IPS DF 19.7 (cell line): ENCODE measurements at regions not wholly inside any gene's neighbourhood (a gene's known extent, or its start where the extent isn't known, plus 50 kb on each side); places are given as distances from the start of the nearest gene placed in this dataset.
"Not testable (repeated sequence)": the region's sequence is repeated elsewhere in the genome, so short reads cannot be mapped to it uniquely, and the experiment has no call there.

Experiments used
- DNase-seq: peaks from one replicate; pipeline ENCODE4 v3.0.0-alpha.2; 2013; ENCODE audit warnings: low read depth, low spot score

GRCh38 chr1:109857702-109858101 is 52.9 kb upstream of the CSF1 start:
- DNase-seq: not testable (repeated sequence)

DNA sequence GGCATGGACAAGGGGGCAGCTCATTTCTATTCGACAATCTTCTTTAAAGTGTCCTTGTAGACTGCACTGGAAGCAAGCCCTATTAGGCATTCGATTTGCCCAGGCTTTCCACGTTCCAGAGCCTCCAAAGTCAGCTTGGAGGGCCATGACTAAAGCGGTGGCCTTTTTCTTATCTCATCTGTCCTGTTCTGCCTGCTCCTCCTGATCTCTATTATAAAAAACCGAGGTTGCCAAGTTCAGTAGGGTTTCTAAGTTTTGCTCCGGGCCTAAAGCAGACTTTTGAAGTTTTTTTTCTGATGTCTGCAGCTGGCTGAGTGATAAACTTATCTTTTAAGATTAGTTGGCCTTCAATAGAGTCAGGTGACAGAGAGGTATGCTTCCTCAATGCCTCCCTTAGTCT is 54.7 kb upstream of the CSF1 start:
- not testable (repeated sequence) for DNase-seq

- not testable (repeated sequence) for DNase-seq
Observed at GRCh38 chr1:109853972-109854371, 56.7 kb upstream of the CSF1 start.

- DNase-seq: not testable (repeated sequence)
Observed at GRCh38 chr1:109852221-109853015, 58.2 kb upstream of the CSF1 start.

- no peak for DNase-seq
Observed at GRCh38 chr1:109850827-109851226, 59.8 kb upstream of the CSF1 start.

- DNase-seq: no peak
Observed at GRCh38 chr1:109850194-109850593, 60.5 kb upstream of the CSF1 start.

DNA sequence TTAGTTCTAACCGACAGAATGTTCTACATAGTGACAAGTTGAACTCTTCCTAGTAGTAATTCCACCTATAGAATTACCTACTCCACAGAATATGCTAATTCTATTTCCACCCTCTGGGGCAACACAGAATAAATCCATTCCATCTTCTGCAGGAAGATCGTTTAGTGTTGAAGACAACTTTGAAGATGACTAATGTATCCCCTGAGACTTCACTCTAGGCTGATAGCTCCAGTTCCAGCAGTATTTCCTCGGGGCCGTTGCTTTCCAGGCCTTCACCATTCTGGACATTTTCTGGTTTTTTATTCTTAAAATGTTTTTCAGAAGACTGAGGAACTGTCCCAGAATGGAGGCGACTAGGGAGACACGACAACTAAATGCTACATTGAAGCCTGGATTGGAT is 61.0 kb upstream of the CSF1 start:
- DNase-seq: no peak

DNA sequence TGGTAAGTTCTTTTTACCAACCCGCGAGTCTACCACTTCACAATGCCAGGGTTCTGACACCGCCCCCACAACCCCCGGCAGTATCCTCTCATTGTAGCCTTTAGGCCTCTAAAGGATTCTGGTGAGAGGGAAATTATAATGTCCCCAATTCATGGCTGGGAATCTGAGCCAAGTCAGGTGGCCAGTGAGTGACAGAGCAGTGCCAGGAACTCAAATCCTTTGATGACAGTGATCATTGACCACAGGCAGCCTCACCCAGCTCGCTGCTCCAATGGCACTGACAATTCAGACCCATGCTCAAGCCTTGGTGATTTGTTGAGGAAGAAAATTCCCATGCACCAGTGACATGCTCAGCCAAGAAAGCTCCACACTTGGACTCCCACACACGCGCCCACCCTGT is 63.4 kb upstream of the CSF1 start:
- DNase-seq: no peak

DNA sequence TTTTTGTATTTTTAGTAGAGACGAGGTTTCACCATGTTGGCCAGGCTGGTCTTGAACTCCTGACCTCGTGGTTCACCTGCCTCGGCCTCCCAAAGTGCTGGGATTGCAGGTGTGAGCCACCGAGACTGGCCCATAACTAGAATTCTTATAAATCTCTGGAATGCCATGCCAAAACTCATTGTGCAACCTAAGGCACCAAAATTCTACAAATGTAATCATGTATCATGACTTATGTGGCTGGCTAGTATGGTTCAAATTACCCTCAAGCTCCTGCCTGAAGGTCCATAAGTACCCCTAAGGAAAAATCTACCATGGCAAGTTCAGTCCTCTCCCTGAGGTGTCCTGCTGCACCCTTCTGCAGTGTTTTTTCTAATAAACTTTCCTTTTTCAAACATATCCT is 63.8 kb upstream of the CSF1 start:
- no peak for DNase-seq

GRCh38 chr1:109846162-109846561 is 64.5 kb upstream of the CSF1 start:
- no peak for DNase-seq

- DNase-seq: no peak
Observed at GRCh38 chr1:109845658-109846057, 65.0 kb upstream of the CSF1 start.

GRCh38 chr1:109844609-109845008 is 66.0 kb upstream of the CSF1 start:
- DNase-seq: no peak

DNA sequence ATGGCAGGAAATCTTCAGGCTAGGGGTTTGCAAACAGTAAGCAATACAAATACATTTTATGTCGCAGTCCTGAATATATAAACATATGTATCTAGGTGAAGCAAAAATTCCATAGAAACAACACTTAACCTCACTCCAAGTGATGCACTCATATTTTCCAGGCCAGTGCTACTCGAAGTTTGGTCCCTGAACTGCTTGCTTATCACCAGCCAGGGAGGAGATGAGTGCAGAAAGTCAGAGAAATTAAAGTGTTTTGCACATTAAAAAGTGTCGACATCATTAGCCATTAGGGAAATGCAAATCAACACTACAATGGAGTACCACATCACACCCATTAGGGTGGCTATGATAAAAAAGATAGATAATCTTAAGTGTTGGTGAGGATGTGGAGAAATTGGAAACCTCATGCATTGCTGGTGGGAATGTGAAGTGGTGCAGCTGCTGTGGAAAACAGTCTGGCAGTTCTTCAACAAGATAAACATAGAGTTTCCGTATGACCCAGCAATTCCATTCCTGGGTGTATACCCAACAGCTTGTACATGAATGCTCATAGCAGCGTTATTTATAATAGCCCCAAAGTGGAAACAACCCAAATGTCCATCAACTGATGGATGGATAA is 70.5 kb upstream of the CSF1 start:
- no peak for DNase-seq

- DNase-seq: not testable (repeated sequence)
Observed at GRCh38 chr1:109839276-109839675, 71.4 kb upstream of the CSF1 start.

GRCh38 chr1:109838838-109839240 is 71.8 kb upstream of the CSF1 start:
- no peak for DNase-seq

DNA sequence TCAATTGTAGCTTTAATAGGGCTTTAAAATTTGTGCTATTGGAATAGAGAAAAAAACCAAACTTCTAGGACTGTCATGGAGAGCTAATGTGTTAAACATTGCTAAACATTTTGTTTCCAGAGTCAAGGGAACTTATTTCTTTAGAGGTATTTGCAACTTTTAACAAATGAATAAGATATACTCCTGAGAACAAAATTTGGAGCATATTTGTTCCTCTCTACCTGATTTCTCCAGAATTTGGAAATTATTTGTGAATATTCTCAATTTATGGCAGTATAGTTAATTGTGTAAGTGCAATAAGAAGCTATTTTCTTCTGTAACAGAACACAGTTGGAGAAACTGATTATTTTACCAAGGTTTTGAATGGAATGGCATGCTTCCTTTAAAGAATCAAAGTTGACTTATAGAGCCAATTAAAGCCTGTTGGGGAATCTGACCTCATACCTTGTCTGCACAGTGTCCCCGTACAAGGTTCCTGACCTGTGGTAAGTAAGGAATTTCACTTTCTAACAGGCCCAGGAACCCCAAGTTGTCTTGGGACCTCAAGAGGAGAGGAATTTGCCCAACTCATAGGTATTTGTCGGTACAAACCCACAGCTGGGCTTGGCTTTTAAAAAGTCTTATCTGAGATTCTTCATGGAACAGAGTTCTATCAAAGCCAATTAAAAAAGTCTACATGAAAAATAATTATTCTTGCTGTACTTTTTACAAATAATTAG is 72.6 kb upstream of the CSF1 start:
- no peak for DNase-seq

DNA sequence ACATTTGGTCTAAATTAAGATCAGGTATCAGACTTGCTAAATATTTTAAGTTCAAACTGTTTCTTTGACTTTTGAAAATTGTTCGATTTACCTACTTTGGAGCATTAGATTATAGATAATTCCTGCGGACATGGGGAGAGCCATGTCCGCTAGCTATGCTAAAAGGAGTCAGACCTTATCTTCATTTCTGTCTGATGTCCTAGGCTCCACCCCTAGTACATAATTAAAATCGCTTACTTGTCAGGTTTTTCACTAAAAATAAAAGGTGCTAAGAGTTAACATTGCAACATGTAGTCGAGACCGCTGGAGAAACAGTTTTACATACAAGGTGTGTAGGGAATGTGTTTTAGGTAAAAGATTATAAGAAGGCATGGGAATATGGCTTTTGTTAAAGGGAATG is 71.9 kb upstream of the EPS8L3 start:
- not testable (repeated sequence) for DNase-seq

DNA sequence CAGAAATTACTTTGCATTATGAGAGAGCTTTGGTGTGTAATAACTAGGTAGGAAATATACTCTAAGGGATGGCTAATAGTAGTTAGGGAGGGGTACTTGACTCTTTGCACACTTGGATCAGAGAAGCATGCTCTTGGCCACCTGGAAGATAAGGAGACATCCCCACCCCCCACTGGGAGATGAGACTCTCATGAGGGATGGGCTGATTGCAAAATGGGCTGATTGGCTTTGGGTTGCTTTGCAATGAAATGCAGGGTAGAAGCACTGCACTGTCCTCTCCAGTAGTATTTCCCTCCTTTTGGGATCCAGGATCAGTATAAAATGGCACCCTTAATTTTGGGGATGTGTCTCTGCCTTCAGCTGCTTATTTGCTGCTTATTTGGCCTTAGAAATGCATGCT is 71.2 kb upstream of the EPS8L3 start:
- DNase-seq: no peak

- DNase-seq: peak; percentile 61
Observed at GRCh38 chr1:109832945-109833344, 69.2 kb upstream of the EPS8L3 start.

DNA sequence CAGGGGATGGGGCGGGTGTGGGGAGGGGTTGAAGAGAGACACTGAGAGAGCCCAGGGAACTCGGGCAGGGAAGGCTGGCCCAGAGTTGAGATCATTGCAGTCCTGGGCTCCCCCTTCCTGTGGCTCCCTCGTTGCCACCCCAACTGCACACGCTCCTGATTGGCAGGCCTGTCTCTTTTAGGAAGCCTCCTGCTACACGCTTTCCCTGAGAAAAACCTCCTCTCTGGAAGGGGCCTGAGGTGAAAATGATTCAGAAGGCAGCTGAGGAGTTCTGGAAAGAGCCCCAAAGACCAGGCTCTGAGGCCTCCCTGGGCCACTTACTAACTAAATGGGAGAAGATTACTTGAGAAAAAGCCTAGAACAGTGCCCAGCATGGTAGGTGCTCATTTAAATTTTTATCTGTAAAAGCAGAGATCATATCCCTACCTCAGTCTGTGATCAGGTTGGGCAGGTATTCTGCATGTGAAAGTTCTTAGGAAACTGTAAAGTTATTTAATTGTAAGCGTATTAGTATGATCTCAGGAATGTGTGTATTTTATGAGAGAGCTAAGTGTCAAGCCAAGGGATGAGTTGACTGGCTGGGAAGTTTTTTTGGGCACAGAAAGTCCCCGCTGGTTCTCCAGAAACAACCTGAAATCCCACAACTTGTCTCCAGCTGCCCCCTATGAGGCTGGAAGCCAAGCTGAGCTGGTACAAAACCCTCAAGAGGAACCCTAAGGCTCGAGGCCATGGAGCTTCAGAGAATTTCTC is 65.2 kb upstream of the EPS8L3 start:
- no peak for DNase-seq

DNA sequence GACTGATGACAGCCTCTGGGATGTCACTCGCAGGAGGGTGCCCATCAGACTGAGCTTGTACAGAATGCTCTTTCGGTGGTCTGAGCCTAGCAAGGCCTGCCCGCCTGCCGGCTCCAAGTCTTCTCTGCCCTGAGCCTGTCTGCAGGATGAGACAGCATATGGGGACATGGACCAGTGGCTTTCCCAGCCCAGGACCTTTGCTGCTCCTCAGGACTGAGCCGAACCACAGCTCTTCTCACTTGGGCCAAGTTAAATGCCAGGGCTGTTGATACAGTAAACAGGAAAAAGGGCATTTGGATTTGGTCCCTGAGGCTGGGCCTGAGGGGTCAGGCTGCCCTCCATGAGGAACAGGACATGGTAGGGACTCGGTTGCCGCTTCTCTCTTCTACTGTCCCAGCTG is 64.3 kb upstream of the EPS8L3 start:
- DNase-seq: no peak

DNA sequence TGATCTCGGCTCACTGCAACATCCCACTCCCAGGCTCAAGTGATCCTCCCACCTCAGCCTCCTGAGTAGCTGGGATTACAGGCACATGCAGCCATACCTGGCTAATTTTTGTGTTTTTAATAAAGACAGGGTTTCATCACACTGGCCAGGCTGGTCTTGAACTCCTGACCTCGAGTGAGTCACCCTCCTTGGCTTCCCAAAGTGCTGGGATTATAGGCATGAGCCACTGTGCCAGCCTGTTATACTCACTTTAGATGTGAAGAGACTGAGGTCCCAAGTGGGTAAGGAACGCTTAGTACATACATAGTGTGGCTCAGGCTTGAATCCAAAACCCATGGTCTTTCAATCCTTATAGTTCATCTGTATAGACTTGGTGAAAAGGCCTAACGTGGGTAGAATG is 63.7 kb upstream of the EPS8L3 start:
- DNase-seq: no peak
